Left cardiac atrium (tissue), 4 donors: ENCODE measurements at regions not wholly inside any gene's neighbourhood (a gene's known extent, or its start where the extent isn't known, plus 50 kb on each side); places are given as distances from the start of the nearest gene placed in this dataset.
A peak's percentile ranks its signal among the peaks of the same experiment; 100 is the strongest.
"Not testable (repeated sequence)": the region's sequence is repeated elsewhere in the genome, so short reads cannot be mapped to it uniquely, and the experiment has no call there.

Source experiments
- ATAC-seq, 2 donors: fragments of 200-7000 bp; cut with Tn5 transposase; one replicate each; pipeline ENCODE4 v1.9.1; 2020; ENCODE audit warnings: mild to moderate bottlenecking in 2 of 2, moderate library complexity in 2 of 2
- DNase-seq: peaks from one replicate; pipeline ENCODE4 v3.0.0-alpha.2; 2020
- intact Hi-C, 2 donors: fragments of 100-400 bp; cut with DNase I; formaldehyde crosslinking; loops; one replicate each; pipeline versions ENCODE4 v1.14.1 to v1.15.1; 2022 to 2023
- donor health status: DM: no; HTN: yes; CAD: no.
- donor health status: DM: no; HTN: yes; CAD: no; lungs with severe emphysema.
- donor health status: DM: yes; HTN: yes; CAD: no.
- donor health status: Dilated cardiomyopathy.

GRCh38 chr6:84332139-84333034 lies 104.9 kb upstream of the CEP162 start:
- ATAC-seq (no peak), DNase-seq (no peak)
- intact Hi-C loops = no loop called here

- ATAC-seq (no peak), DNase-seq (no peak)
- intact Hi-C loops = no loop called here
Observed at GRCh38 chr6:84330325-84330724, 102.9 kb upstream of the CEP162 start.

GRCh38 chr6:84329516-84329915 lies 102.1 kb upstream of the CEP162 start:
- no peak for ATAC-seq
- DNase-seq = no peak
- intact Hi-C loops = no loop called here

GRCh38 chr6:84329077-84329476 lies 101.6 kb upstream of the CEP162 start:
- ATAC-seq (no peak), DNase-seq (no peak)
- intact Hi-C loops = no loop called here

GRCh38 chr6:84317463-84317862 lies 90.0 kb upstream of the CEP162 start:
- intact Hi-C loops = no loop called here
- ATAC-seq (no peak), DNase-seq (no peak)

GRCh38 chr6:84314377-84314898 lies 87.0 kb upstream of the CEP162 start:
- intact Hi-C loops = no loop called here
- DNase-seq = no peak
- ATAC-seq = peak in 1 of 2 donors; percentile 32

- ATAC-seq (no peak), DNase-seq (no peak)
- intact Hi-C loops = no loop called here
Observed at GRCh38 chr6:84309336-84309735, 81.9 kb upstream of the CEP162 start.

- ATAC-seq = no peak
Observed at GRCh38 chr6:84304881-84305280, 77.4 kb upstream of the CEP162 start.

GRCh38 chr6:84291033-84291432 lies 63.6 kb upstream of the CEP162 start:
- DNase-seq, ATAC-seq, intact Hi-C loops: not testable (repeated sequence)

More at GRCh38 chr6:84304881-84305280, 77.4 kb upstream of the CEP162 start:
- no peak for DNase-seq
- intact Hi-C loops = no loop called here

GRCh38 chr6:84284428-84285049 lies 57.1 kb upstream of the CEP162 start:
- ATAC-seq (no peak), DNase-seq (no peak)
- intact Hi-C loops = no loop called here

- intact Hi-C loops = no loop called here
- DNase-seq (peak; percentile 36), ATAC-seq (peak; percentile 37 to 65)
Observed at GRCh38 chr6:84282550-84282949, 55.1 kb upstream of the CEP162 start.

GRCh38 chr6:84280639-84281038 lies 53.2 kb upstream of the CEP162 start:
- ATAC-seq (no peak), DNase-seq (no peak)
- intact Hi-C loops = no loop called here

- DNase-seq (no peak), ATAC-seq (no peak)
- intact Hi-C loops = no loop called here
Observed at GRCh38 chr6:84280030-84280429, 52.6 kb upstream of the CEP162 start.

- DNase-seq (no peak), ATAC-seq (no peak)
- intact Hi-C loops = no loop called here
Observed at GRCh38 chr6:84278321-84278998, 51.0 kb upstream of the CEP162 start.
